ENCODE measurements at regions not wholly inside any gene's neighbourhood (a gene's known extent, or its start where the extent isn't known, plus 50 kb on each side); places are given as distances from the start of the nearest gene placed in this dataset.

DNA sequence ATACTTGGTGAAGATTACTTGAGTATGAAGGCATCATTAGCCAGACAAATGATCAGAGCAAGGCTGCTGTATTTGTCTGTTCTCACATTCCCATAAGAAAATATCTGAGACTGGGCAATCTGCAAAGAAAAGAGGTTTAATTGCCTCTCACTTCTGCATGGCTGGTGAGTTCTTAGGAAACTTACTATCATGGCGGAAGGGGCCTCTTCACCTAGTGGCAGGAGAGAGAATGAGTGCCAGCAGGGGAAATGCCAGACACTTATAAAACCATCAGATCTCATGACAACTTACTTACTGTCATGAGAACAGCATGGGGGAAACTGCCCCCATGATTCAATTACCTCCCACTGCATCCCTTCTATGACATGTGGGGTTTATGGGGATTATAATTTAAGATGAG, 452.3 kb downstream of the GALR1 start:
- no peak for DNase-seq
- CTCF ChIA-PET = no interaction called here
- Mint-ChIP-seq H3K4me1 (no peaks in the 10 kb centered on the region), H3K27ac (no peak overlapping the region), H3K9me3 (ENCODE audit: low read depth) (no peaks in the 10 kb centered on the region), H3K4me3 (no peak overlapping the region), H3K27me3 (peaks cover 25% of the 10 kb centered on the region), H3K36me3 (ENCODE audit: low read depth) (no peaks in the 10 kb centered on the region)
- POLR2A ChIA-PET = no interaction called here
- intact Hi-C loops (cut with DNase I, micrococcal nuclease) = loop anchor here in 1 of 2 experiments (5.0 kb wide), 1 partner anchor 900 kb away; no protein-coding TSS in a partner anchor
- no peak for ATAC-seq

DNA sequence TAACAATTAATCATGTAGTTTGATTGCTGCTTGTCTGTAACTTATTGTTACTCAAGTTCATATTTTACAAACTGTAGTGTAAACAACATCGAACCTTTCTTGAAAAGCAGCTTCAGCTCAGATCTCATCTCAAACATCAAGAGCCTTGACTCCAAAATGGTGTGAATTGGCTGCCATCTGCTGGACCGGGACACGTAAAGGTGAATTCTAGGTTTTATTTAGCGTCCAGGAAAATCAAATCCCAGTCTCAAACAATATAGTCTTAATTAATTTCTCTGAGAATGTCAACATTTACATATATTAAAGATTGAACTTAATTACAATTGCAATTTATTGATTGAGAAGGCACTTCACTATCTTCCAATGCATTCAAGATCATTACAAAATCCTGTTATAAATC, 453.0 kb downstream of the GALR1 start:
- H3K9me3 Mint-ChIP-seq (ENCODE audit: low read depth) = no peaks in the 10 kb centered on the region
- H3K4me3 Mint-ChIP-seq = no peak overlapping the region
- H3K27me3 Mint-ChIP-seq = peaks cover 25% of the 10 kb centered on the region
- peak; percentile 32 for DNase-seq
- ChIA-PET POLR2A (no interaction called here), CTCF (no interaction called here)
- intact Hi-C loops (cut with DNase I, micrococcal nuclease) = loop anchor here in 1 of 2 experiments (5.0 kb wide), 1 partner anchor 900 kb away; no protein-coding TSS in a partner anchor
- no peaks in the 10 kb centered on the region for H3K4me1 Mint-ChIP-seq
- H3K27ac Mint-ChIP-seq = no peak overlapping the region
- no peaks in the 10 kb centered on the region for H3K36me3 Mint-ChIP-seq (ENCODE audit: low read depth)
- no peak for ATAC-seq

GRCh38 chr18:77705301-77705700, 455.7 kb downstream of the GALR1 start:
- H3K9me3 Mint-ChIP-seq (ENCODE audit: low read depth) = no peaks in the 10 kb centered on the region
- H3K4me1 Mint-ChIP-seq = no peaks in the 10 kb centered on the region
- H3K36me3 Mint-ChIP-seq (ENCODE audit: low read depth) = no peaks in the 10 kb centered on the region
- intact Hi-C loops (cut with DNase I, micrococcal nuclease) = no loop called here
- DNase-seq = no peak
- H3K27me3 Mint-ChIP-seq = peaks cover 25% of the 10 kb centered on the region
- ChIA-PET POLR2A (no interaction called here), CTCF (no interaction called here)
- no peak for ATAC-seq
- H3K4me3 Mint-ChIP-seq = no peak overlapping the region
- no peak overlapping the region for H3K27ac Mint-ChIP-seq

DNA sequence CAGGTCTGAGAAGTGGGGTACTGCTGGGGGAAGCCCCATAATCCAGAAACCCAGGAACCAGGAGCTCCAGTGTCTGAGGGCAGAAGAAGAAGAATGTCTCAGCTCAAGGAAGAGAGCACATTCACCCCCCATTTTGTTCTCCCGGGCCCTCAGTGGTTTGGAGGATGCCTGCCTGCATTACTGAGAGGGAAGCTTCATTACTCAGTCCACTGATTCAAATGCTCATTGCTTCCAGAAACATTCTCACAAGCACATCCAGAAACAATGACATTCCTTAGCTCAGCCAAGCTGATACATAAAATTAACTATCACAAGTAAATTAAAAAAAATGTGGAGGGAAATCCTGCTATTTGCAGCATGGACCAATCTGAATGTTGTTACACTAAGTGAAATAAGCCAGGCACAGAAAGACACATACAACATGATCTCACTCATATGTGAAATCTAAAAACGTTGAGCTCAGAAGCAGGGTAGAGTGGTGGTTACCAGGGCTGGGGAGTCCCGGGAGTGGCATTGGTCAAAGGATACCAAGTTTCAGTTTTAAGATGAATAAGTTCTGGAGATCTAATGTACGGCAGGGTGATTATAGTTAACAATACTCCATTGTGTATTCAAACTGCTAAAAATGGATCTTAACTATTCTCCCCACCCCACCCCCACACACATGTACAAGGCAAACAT, 459.3 kb downstream of the GALR1 start:
- intact Hi-C loops (cut with DNase I, micrococcal nuclease) = no loop called here
- peaks cover 25% of the 10 kb centered on the region for H3K27me3 Mint-ChIP-seq
- H3K36me3 Mint-ChIP-seq (ENCODE audit: low read depth) = no peaks in the 10 kb centered on the region
- ATAC-seq = no peak
- H3K9me3 Mint-ChIP-seq (ENCODE audit: low read depth) = no peaks in the 10 kb centered on the region
- CTCF ChIA-PET = interaction anchor here (0.6 to 1.6 kb wide), 3 partner anchors 13 to 662 kb away, joined by 3 to 6 read pairs (median 3); no protein-coding TSS in a partner anchor
- no peak for DNase-seq
- no peak overlapping the region for H3K27ac Mint-ChIP-seq
- no peak overlapping the region for H3K4me3 Mint-ChIP-seq
- POLR2A ChIA-PET = no interaction called here
- no peaks in the 10 kb centered on the region for H3K4me1 Mint-ChIP-seq

DNA sequence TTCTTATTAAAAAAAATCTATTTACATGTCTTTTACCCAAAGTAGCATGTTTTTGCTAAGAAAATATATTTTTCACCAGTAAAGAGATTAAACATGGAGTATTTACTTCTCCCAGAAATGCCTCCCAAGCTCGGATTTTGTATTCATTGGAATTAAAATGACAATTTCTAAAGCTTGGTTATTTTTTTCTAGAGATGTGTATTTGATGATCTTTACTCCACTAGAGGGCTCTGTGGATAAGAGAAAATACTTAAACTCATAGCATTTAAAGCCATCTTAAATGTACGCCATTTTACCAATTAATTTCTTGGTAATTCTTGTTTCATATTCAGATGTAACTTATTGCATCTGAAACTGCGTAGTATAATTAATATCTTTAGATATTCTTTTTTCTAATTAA, 461.4 kb downstream of the GALR1 start:
- ChIA-PET CTCF (interaction anchor here (0.6 kb wide), 1 partner anchor 25 kb away, joined by 3 read pairs; no protein-coding TSS in a partner anchor), POLR2A (no interaction called here)
- ATAC-seq (no peak), DNase-seq (no peak)
- intact Hi-C loops (cut with DNase I, micrococcal nuclease) = no loop called here
- Mint-ChIP-seq H3K27me3 (peaks cover 15% of the 10 kb centered on the region), H3K27ac (no peak overlapping the region), H3K9me3 (ENCODE audit: low read depth) (no peaks in the 10 kb centered on the region), H3K36me3 (ENCODE audit: low read depth) (no peaks in the 10 kb centered on the region), H3K4me1 (no peaks in the 10 kb centered on the region), H3K4me3 (no peak overlapping the region)

- no peaks in the 10 kb centered on the region for H3K4me1 Mint-ChIP-seq
- DNase-seq (no peak), ATAC-seq (no peak)
- no peaks in the 10 kb centered on the region for H3K36me3 Mint-ChIP-seq (ENCODE audit: low read depth)
- no peak overlapping the region for H3K27ac Mint-ChIP-seq
- intact Hi-C loops (cut with DNase I, micrococcal nuclease) = no loop called here
- no peaks in the 10 kb centered on the region for H3K9me3 Mint-ChIP-seq (ENCODE audit: low read depth)
- peaks cover 16% of the 10 kb centered on the region for H3K27me3 Mint-ChIP-seq
- H3K4me3 Mint-ChIP-seq = no peak overlapping the region
- ChIA-PET POLR2A (no interaction called here), CTCF (no interaction called here)
Observed at GRCh38 chr18:77714716-77715115, 465.1 kb downstream of the GALR1 start.

GRCh38 chr18:77716282-77716681, 466.6 kb downstream of the GALR1 start:
- no peak for ATAC-seq
- H3K27ac Mint-ChIP-seq = no peak overlapping the region
- H3K4me1 Mint-ChIP-seq = no peaks in the 10 kb centered on the region
- peaks cover 17% of the 10 kb centered on the region for H3K27me3 Mint-ChIP-seq
- ChIA-PET CTCF (interaction anchor here (0.5 to 0.6 kb wide), 2 partner anchors 9 to 772 kb away, joined by 3 read pairs; no protein-coding TSS in a partner anchor), POLR2A (no interaction called here)
- intact Hi-C loops (cut with DNase I, micrococcal nuclease) = no loop called here
- H3K36me3 Mint-ChIP-seq (ENCODE audit: low read depth) = no peaks in the 10 kb centered on the region
- no peak overlapping the region for H3K4me3 Mint-ChIP-seq
- no peaks in the 10 kb centered on the region for H3K9me3 Mint-ChIP-seq (ENCODE audit: low read depth)
- DNase-seq = no peak

- DNase-seq (no peak), ATAC-seq (no peak)
- peaks cover 3% of the 10 kb centered on the region for H3K27me3 Mint-ChIP-seq
- CTCF ChIA-PET = no interaction called here
- H3K36me3 Mint-ChIP-seq (ENCODE audit: low read depth) = no peaks in the 10 kb centered on the region
- H3K4me3 Mint-ChIP-seq = no peak overlapping the region
- H3K9me3 Mint-ChIP-seq (ENCODE audit: low read depth) = no peaks in the 10 kb centered on the region
- H3K27ac Mint-ChIP-seq = no peak overlapping the region
- POLR2A ChIA-PET = no interaction called here
- intact Hi-C loops (cut with DNase I, micrococcal nuclease) = no loop called here
- H3K4me1 Mint-ChIP-seq = no peaks in the 10 kb centered on the region
Observed at GRCh38 chr18:77733292-77733903, 483.8 kb downstream of the GALR1 start.

DNA sequence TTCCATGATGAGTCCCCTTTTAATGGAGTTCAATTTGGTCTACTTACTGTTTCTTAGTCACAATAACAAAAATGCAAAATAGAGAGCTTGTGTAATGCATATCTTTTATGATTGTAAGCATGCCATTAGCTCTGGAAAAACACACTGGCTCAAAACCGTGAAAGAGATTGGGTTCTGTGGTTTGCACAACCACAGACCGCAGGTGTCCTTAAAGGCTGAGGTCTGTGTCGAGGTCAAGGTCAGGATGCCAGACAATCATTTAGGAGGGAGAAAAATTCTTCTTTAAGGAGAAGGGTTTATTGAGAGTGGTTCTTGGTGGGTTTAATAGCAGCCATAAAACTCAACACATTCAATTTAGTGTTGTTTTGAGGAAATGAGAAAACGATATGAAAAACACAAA, 487.2 kb downstream of the GALR1 start:
- no peaks in the 10 kb centered on the region for H3K9me3 Mint-ChIP-seq (ENCODE audit: low read depth)
- peaks cover 3% of the 10 kb centered on the region for H3K27me3 Mint-ChIP-seq
- ChIA-PET POLR2A (no interaction called here), CTCF (no interaction called here)
- H3K27ac Mint-ChIP-seq = no peak overlapping the region
- DNase-seq (no peak), ATAC-seq (no peak)
- no peaks in the 10 kb centered on the region for H3K4me1 Mint-ChIP-seq
- H3K36me3 Mint-ChIP-seq (ENCODE audit: low read depth) = no peaks in the 10 kb centered on the region
- no peak overlapping the region for H3K4me3 Mint-ChIP-seq
- intact Hi-C loops (cut with DNase I, micrococcal nuclease) = no loop called here

DNA sequence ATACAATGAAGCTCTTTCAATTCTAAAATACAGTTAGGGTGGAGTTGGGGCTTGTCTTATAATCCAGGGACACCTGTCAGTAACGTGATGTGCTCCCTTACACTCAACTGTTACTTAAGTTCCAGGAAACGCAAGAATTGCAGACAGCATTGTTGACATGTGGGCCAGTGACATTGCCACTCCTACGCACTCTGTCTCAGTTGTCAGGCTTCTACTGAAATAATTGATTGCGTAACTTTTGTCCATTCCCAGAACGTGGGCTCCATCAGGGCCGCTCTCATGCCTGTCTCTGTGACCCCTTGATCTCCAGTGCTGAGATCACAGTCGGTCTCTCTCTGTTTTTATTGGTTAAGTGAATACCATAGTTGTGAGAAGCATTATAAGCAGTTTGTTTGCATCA, 487.8 kb downstream of the GALR1 start:
- ATAC-seq (no peak), DNase-seq (no peak)
- H3K9me3 Mint-ChIP-seq (ENCODE audit: low read depth) = no peaks in the 10 kb centered on the region
- intact Hi-C loops (cut with DNase I, micrococcal nuclease) = no loop called here
- H3K4me3 Mint-ChIP-seq = no peak overlapping the region
- ChIA-PET CTCF (no interaction called here), POLR2A (no interaction called here)
- no peaks in the 10 kb centered on the region for H3K36me3 Mint-ChIP-seq (ENCODE audit: low read depth)
- no peaks in the 10 kb centered on the region for H3K4me1 Mint-ChIP-seq
- no peak overlapping the region for H3K27ac Mint-ChIP-seq
- H3K27me3 Mint-ChIP-seq = peaks cover 3% of the 10 kb centered on the region

DNA sequence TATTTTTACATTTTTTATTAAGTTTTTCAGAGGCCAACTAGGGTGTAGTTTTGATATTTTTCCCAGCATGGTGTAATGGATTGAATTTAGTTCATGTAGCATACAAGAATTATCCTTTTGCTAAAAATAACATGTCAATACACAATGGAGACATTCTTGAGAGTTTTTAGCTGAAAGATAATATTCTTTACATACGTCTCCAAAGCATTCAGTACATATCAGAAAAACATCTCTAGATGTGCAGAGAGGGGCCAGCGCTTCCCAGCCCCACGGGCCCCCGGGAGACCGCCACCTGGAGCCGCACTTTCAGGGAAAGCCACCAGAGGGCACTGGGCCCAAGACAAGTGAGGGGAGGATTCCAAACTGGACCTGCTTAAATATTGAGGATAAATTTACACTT, 499.4 kb downstream of the GALR1 start:
- Mint-ChIP-seq H3K4me1 (no peaks in the 10 kb centered on the region), H3K36me3 (ENCODE audit: low read depth) (no peaks in the 10 kb centered on the region), H3K9me3 (ENCODE audit: low read depth) (no peaks in the 10 kb centered on the region), H3K27ac (no peak overlapping the region), H3K27me3 (peaks cover 7% of the 10 kb centered on the region), H3K4me3 (no peak overlapping the region)
- ATAC-seq = no peak
- intact Hi-C loops (cut with DNase I, micrococcal nuclease) = no loop called here
- POLR2A ChIA-PET = no interaction called here
- peak; percentile 42 for DNase-seq
- CTCF ChIA-PET = interaction anchor here (0.6 to 0.7 kb wide), 3 partner anchors 150 to 1451 kb away, joined by 3 to 4 read pairs (median 3); no protein-coding TSS in a partner anchor

DNA sequence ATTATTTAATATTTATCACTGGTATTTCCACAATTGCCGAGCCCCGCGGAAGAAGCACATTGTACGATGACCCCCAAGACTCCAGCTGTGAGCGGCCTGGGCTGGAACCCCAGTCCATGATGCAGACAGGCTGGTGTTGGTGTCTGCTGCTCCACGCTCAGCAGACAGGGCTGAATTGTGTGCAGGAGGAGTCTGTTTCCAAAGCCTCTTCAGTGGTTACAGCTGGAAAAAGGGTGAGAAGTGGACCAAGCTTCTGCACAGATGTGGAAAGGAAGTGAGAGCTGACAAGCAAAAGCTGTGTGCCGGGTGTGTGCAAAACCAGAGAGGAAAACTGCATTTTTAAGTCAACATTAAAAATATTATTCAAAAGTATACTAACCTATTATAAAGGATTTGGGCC, 500.4 kb downstream of the GALR1 start:
- ChIA-PET CTCF (interaction anchor here (0.6 kb wide), 1 partner anchor 149 kb away, joined by 4 read pairs; no protein-coding TSS in a partner anchor), POLR2A (no interaction called here)
- no peaks in the 10 kb centered on the region for H3K9me3 Mint-ChIP-seq (ENCODE audit: low read depth)
- intact Hi-C loops (cut with DNase I, micrococcal nuclease) = no loop called here
- no peak overlapping the region for H3K27ac Mint-ChIP-seq
- no peak overlapping the region for H3K4me3 Mint-ChIP-seq
- no peaks in the 10 kb centered on the region for H3K4me1 Mint-ChIP-seq
- DNase-seq (no peak), ATAC-seq (no peak)
- H3K36me3 Mint-ChIP-seq (ENCODE audit: low read depth) = no peaks in the 10 kb centered on the region
- H3K27me3 Mint-ChIP-seq = peaks cover 8% of the 10 kb centered on the region
